Sigmoid colon (tissue), 4 donors: ENCODE measurements at regions not wholly inside any gene's neighbourhood (a gene's known extent, or its start where the extent isn't known, plus 50 kb on each side); places are given as distances from the start of the nearest gene placed in this dataset.
"Not testable (repeated sequence)": the region's sequence is repeated elsewhere in the genome, so short reads cannot be mapped to it uniquely, and the experiment has no call there.

Source experiments
- EP300 ChIP-seq, 4 donors: sonication (generic); formaldehyde crosslinking; IDR thresholded peaks; one replicate each; pipeline ENCODE4 v1.6.1; 2017; ENCODE audit warnings: antibody characterized with exemption in 4 of 4
- POLR2A ChIP-seq, 2 donors: fragments of 450-650 bp; IDR thresholded peaks; one replicate each; pipeline ENCODE4 v1.6.1; 2016; ENCODE audit warnings: antibody characterized with exemption in 2 of 2, mild to moderate bottlenecking in 2 of 2, moderate library complexity in 2 of 2
- TF ChIP-seq, protein P1 (sequence below), 4 experiments: fragments of 450-650 bp in 3 of 4; fragments of 200-600 bp in 1 of 4; IDR thresholded peaks; one replicate each; pipeline ENCODE4 v1.5.1; 2016 to 2019; ENCODE audit warnings: antibody characterized with exemption in 4 of 4, mild to moderate bottlenecking in 3 of 4, moderate library complexity in 2 of 4

GRCh38 chr16:88332921-88333825, 49.6 kb upstream of the ZNF469 start:
- not testable (repeated sequence) for TF ChIP-seq POLR2A, EP300 (IDR thresholded peaks at IDR 0.05)
- TF ChIP-seq, protein P1, sequence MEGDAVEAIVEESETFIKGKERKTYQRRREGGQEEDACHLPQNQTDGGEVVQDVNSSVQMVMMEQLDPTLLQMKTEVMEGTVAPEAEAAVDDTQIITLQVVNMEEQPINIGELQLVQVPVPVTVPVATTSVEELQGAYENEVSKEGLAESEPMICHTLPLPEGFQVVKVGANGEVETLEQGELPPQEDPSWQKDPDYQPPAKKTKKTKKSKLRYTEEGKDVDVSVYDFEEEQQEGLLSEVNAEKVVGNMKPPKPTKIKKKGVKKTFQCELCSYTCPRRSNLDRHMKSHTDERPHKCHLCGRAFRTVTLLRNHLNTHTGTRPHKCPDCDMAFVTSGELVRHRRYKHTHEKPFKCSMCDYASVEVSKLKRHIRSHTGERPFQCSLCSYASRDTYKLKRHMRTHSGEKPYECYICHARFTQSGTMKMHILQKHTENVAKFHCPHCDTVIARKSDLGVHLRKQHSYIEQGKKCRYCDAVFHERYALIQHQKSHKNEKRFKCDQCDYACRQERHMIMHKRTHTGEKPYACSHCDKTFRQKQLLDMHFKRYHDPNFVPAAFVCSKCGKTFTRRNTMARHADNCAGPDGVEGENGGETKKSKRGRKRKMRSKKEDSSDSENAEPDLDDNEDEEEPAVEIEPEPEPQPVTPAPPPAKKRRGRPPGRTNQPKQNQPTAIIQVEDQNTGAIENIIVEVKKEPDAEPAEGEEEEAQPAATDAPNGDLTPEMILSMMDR (IDR thresholded peaks at IDR 0.05): not testable (repeated sequence)
